ENCODE measurements at regions not wholly inside any gene's neighbourhood (a gene's known extent, or its start where the extent isn't known, plus 50 kb on each side); places are given as distances from the start of the nearest gene placed in this dataset.
A peak's percentile ranks its signal among the peaks of the same experiment; 100 is the strongest.

DNA sequence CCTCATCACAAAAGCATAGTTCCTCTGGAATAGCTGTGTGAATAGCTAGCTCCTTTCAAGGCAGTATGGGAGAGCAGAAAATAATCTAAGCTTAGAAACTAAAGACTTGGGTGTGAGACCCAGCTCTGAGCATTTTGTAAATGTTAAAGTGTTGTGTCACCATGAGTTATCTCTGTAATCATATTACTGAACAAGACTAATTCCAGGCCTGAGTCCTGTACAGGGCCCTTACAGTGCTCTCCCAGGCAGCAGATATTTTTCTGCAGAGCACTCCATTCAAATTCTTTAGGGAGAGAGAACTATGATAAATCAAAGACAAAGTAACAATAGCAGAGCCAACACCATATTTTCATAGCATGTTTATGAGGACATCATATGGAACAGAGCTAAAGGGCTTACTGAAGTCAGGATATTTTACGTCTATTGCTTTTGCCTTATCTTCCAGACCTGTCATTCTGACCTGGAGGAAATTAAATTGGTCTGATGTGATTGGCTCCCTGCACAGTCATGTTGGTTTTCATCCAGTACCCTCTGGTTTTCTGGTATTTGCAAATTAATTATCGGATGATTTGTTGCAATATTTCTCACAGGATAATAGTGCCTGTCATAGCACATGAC lies 172.6 kb upstream of the PPP2R3A start:
- DNase-seq (ENCODE audit: low spot score): no peak

- no peak for DNase-seq (ENCODE audit: low spot score)
Observed at GRCh38 chr3:135800071-135800549, 165.4 kb upstream of the PPP2R3A start.

DNA sequence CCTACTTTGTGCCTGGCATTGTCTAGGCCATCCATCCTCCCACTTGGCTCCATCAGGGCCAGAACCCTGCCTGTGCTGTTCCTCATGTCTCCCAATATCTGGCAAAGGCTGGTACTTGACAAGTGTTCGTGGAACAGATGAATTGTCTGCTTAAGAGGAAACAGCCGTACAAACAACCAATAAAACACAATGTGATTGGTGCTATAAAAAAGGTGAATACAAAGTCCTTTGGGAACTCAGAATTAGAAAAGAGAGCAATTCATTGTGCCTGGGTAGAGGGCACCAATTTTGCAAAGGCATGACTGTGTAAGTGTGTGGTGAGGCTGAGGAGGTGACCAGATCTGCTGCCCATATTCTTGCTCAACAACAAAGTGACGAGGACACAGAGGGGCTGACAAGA lies 164.5 kb upstream of the PPP2R3A start:
- no peak for DNase-seq (ENCODE audit: low spot score)

- DNase-seq (ENCODE audit: low spot score): no peak
Observed at GRCh38 chr3:135802171-135802570, 163.4 kb upstream of the PPP2R3A start.

GRCh38 chr3:135803028-135803692 lies 162.4 kb upstream of the PPP2R3A start:
- DNase-seq (ENCODE audit: low spot score): peak; percentile 61

DNA sequence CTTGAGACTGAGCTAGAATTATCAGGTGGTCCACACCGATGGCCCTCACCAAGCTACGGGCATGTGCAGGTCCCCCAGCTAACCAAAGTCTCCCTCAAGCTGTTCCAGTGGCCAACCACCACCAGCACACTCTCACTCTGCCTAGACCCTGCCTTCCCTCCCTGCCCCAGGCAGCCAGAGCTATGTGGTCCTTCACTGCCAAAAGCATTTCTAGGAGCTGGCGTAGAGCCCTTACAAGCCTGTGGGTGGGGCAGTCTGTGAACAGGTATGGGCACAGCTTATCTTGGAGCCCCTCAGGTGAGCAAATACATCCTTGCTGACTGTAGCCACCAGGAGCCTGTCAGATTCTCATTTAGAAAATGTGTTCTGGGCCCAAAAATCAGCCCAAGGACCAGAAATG lies 159.8 kb upstream of the PPP2R3A start:
- DNase-seq (ENCODE audit: low spot score): no peak

DNA sequence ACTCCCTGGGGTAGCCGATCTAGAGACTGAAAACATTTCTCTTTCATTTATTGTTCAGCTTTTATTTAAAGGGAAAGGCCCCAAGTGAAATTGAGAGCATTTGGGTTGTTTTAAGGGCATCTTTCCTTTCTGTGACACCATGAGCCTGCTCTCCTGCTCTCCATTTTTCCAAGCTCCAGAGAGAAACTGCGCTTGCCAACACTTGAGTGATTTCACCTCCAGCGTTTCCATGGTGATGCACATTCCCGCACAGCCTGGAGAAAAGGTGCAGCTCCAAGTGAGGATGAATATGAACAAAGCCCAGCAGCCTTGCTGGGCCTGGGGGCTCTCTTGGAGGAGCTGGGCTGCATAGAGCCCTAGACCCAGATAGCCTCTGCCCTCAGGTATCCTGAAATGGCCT lies 159.2 kb upstream of the PPP2R3A start:
- no peak for DNase-seq (ENCODE audit: low spot score)

GRCh38 chr3:135807879-135808278 lies 157.6 kb upstream of the PPP2R3A start:
- DNase-seq (ENCODE audit: low spot score): no peak

DNA sequence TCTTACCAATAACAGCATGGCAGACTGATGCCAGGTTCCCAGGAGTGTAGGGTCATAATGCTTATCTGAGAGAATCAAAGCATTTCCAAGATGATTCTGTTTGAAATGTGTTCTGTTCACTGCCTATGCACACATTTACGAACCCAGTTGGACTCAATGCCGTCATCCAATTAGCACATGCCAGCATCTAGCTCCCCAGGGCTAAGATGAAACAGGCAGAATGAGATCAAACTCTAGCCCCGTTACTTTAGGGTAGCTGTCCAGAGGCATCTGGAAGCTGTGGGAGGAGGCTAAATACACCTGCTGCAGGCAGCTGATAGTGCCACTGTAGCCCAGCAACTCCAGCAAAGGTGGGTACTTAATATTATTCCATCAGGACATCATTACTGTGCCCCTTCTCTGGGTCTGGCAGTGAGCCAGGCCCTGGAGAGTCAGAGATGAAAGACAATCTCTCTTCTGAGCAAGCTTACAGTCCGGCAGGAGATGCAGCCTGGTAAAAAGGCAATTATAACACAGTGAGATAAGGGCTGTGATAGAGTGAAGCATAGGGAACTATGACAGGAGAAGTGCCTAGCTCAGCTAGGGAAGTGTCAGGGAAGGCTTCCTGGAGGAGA lies 156.4 kb upstream of the PPP2R3A start:
- no peak for DNase-seq (ENCODE audit: low spot score)

GRCh38 chr3:135811651-135812050 lies 153.9 kb upstream of the PPP2R3A start:
- no peak for DNase-seq (ENCODE audit: low spot score)

GRCh38 chr3:135812057-135812456 lies 153.5 kb upstream of the PPP2R3A start:
- no peak for DNase-seq (ENCODE audit: low spot score)

- DNase-seq (ENCODE audit: low spot score): no peak
Observed at GRCh38 chr3:135834465-135834864, 131.1 kb upstream of the PPP2R3A start.

DNA sequence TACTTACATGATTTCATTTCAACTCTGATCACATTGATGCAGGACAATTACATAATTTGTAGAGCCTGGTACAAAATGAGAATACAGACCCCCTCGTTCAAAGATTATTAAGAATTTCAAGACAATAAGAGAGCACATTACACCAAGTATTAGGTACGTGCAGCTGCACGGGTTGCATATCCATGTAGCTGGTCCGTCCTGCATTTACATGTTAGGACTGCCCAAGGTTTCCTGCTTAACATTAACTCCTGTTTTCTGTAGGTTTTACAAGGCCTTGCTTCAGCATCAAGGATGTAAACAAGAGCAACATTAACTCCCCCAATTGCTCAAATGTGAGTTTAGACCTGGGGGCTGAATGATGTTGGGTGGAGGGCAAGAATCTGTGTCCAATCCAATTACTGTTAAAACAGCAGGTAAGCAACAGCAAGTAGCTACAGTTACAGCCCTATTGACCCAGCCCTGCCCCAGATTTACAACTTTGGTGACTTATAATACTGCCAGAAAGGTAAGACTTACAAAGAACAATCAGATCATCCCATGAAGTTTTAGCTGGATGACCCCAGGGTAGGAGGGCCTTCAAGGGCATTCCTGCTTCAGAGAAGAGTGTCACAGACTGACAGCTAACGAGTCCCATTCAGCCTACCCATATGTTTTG lies 127.4 kb upstream of the PPP2R3A start:
- DNase-seq (ENCODE audit: low spot score): no peak

DNA sequence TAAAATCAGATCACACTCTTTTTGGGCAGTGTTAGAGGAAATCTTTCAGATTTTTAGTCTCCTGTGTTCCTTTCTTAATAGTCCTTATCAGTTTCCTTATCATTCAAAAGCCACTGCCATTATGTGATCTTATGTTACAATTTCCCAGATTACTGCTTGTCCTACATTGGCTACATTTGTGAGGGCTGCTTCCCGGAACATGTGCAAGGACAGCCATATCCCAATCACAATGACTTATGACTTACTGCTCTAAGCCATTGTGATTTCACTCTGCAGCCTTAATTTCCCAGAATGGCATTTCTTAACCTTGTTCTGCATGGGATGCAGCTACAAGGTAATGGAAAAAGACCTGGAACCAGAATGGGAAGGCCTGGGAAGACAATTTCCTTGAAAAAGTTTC lies 125.1 kb upstream of the PPP2R3A start:
- no peak for DNase-seq (ENCODE audit: low spot score)

DNA sequence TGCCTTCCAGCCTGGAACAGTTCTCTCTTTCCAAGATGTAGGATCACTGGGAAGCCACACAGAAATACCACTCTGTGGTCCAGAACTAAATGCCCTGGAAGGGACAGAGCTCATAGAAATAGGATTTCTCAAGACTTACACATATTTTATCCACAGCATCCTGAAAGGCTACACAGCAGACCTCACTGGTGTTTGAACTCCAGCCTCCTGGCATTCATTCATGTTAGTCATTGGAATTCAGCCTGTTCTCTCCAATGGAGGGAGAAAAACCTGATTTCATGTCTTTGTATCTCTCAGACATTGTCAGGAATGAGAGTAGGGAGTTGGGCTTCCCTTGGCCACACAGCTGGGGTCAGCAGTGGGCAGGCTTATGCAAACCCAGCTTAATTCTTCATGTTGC lies 121.1 kb upstream of the PPP2R3A start:
- DNase-seq (ENCODE audit: low spot score): no peak

- no peak for DNase-seq (ENCODE audit: low spot score)
Observed at GRCh38 chr3:135848051-135848450, 117.5 kb upstream of the PPP2R3A start.

- DNase-seq (ENCODE audit: low spot score): no peak
Observed at GRCh38 chr3:135849827-135850226, 115.7 kb upstream of the PPP2R3A start.

DNA sequence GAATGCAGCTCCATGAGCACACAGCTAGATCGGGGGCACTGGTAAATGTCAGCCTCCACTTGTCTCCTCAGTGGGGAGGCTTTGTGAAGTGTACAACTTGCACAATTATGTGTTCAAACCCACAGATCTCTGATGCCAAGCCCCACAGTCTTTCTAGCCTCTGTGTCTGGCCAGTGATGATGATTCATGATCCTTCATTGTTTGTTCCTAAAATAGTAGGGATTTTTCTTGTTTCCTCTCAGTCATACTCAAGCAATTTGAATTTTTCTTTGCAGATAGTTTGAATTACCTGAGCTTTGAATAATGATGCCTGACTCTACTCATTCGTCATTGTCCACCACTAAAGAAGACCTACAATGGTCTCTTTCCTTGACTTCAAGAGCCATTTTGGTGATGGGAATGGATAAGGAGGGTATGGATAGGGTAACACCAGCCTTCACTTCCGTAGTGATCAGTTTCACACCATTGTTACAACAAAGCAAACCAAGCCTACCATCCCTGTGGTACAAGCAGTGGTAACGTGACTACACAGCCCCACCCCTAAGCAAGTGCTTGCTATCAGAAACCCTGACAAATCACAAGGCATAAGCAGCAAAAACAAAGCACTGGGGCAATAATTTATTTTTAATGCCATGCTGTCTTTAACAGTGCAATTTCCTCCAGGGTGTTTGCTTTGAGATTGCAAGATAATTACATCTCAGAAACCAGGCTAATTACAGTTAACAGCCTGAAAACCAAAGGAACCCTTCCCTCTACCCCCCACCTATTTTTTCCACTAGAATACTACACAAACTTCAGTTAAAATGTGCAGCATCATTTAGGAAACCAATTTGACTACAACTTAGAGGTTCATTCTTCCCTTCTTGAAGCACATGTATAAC lies 114.1 kb upstream of the PPP2R3A start:
- no peak for DNase-seq (ENCODE audit: low spot score)

DNA sequence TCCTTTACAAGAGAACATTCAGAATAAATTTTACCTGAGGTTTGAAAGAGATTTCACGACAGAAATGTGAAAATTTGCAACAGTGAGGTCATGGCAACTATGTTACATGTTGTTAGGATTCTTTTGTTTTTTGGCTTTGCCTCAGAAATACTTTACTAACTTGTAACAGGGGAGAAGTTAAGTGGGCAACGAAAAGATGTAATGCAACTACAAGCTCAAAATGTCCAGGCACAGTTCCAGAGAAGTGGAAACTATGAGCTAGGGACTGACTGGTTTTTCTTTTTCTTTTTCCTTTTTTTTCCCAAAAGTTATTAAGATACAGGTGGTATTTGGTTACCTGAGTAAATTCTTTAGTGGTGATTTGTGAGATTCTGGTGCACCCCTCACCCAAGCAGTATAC lies 111.5 kb upstream of the PPP2R3A start:
- DNase-seq (ENCODE audit: low spot score): no peak

GRCh38 chr3:135860761-135861160 lies 104.8 kb upstream of the PPP2R3A start:
- DNase-seq (ENCODE audit: low spot score): no peak

DNA sequence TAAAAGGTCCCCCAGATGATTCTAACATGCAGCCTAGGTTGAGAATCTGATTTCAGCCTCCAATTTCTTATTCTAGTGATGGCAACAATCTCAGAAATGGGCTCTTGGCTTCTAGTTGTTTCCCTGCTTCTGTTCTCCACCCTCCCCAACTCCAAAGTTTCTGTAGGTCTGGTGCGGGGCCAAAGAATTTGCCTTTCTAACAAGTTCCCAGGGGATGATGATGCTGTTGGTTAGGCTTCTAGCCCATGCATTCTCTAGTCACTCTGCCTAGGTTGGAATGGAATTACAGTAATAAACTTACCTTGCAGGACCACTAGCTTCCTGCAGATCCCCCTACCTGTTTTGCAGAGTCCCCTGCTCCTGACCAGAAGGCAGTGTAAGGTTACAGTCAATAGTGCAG lies 103.2 kb upstream of the PPP2R3A start:
- no peak for DNase-seq (ENCODE audit: low spot score)

GRCh38 chr3:135864060-135864459 lies 101.5 kb upstream of the PPP2R3A start:
- no peak for DNase-seq (ENCODE audit: low spot score)

All from COLO829 (cell line).